ENCODE measurements at regions not wholly inside any gene's neighbourhood (a gene's known extent, or its start where the extent isn't known, plus 50 kb on each side); places are given as distances from the start of the nearest gene placed in this dataset.

- TF ChIP-seq CTCF (IDR thresholded peaks at IDR 0.05; ENCODE audit: insufficient read depth, low read length) (no peak), REST (IDR thresholded peaks at IDR 0.05; ENCODE audit: insufficient replicate concordance, low read depth) (no peak), POLR2AphosphoS5 (IDR thresholded peaks at IDR 0.05; ENCODE audit: low read depth) (no peak), GABPA (IDR thresholded peaks at IDR 0.05; ENCODE audit: low read depth) (no peak)
Measured at GRCh38 chr20:47847884-47848485, 62.7 kb upstream of the SULF2 start.
